Psoas muscle (tissue), 7 donors: ENCODE measurements at regions not wholly inside any gene's neighbourhood (a gene's known extent, or its start where the extent isn't known, plus 50 kb on each side); places are given as distances from the start of the nearest gene placed in this dataset.

Experiments
- ATAC-seq, 4 donors: fragments of 200-7000 bp; cut with Tn5 transposase; one replicate each; pipeline ENCODE4 v1.9.1; 2020; ENCODE audit warnings: moderate library complexity in 3 of 4, mild to moderate bottlenecking in 2 of 4
- DNase-seq, 2 donors: peaks; one replicate each; pipeline ENCODE4 v3.0.0-alpha.2; 2020
- H3K27ac ChIP-seq: fragments of 200-600 bp; one replicate; pipeline ENCODE4 v1.8.0; 2022
- H3K27me3 ChIP-seq, 3 donors: fragments of 200-600 bp in 1 of 3; one replicate each; pipeline versions ENCODE4 v1.6.1 to v1.8.0; 2013 to 2022; ENCODE audit warnings: low read length in 2 of 3, mild to moderate bottlenecking in 2 of 3, moderate library complexity in 1 of 3; ENCODE audit not compliant: insufficient read depth in 3 of 3
- H3K36me3 ChIP-seq, 2 donors: fragments of 200-600 bp in 1 of 2; one replicate each; pipeline versions ENCODE4 v1.6.1 to v1.8.0; 2013 to 2022; ENCODE audit warnings: low read depth in 1 of 2, mild to moderate bottlenecking in 1 of 2, moderate library complexity in 1 of 2; ENCODE audit not compliant: insufficient read depth in 1 of 2
- H3K4me1 ChIP-seq: fragments of 200-600 bp; one replicate; pipeline ENCODE4 v1.8.0; 2022
- H3K4me3 ChIP-seq: fragments of 200-600 bp; one replicate; pipeline ENCODE4 v1.8.0; 2022; ENCODE audit warnings: mild to moderate bottlenecking
- H3K9me3 ChIP-seq: fragments of 200-600 bp; one replicate; pipeline ENCODE4 v1.8.0; 2022
- CTCF ChIP-seq: fragments of 200-600 bp; IDR thresholded peaks from one replicate; pipeline ENCODE4 v1.8.0; 2022; ENCODE audit warnings: antibody characterized with exemption
- WGBS, 3 donors: extraction: QIAGEN DNeasy Blood & Tissue Kit; methylation state at CpG; one replicate each; pipeline versions ENCODE4 v1.1.6 to v1.1.7; 2013; 5-methylcytosine and 5-hydroxymethylcytosine counted together
- intact Hi-C, 2 donors: fragments of 100-400 bp; cut with DNase I; formaldehyde crosslinking; loops; one replicate each; pipeline versions ENCODE4 v1.11.0 to v1.14.2; 2022
- donor health status: healthy with polysubstance abuse.
- donor health status: DM: no; HTN: no; CAD: no; lungs with moderate emphysema.
- donor health status: Bipolar disorder and iron deficiency.
- donor health status: healthy.
- donor health status: DM: yes; HTN: yes; CAD: no.
- donor health status: DM: no; HTN: no; CAD: no.
- donor health status: DM: yes; HTN: yes; CAD: no.

GRCh38 chr12:100717733-100718067 lies 76.9 kb upstream of the ANO4 start:
- H3K27me3 ChIP-seq: peaks cover 4 to 23% (median 10%) of the 10 kb centered on the region in 3 donors
- no peak overlapping the region for H3K4me3 ChIP-seq
- 0 to 2% (median 1%) methylated on average over 13 of the region's 13 CpGs for WGBS, 3 donors
- TF ChIP-seq CTCF: no peak
- no peak for DNase-seq
- H3K9me3 ChIP-seq: no peaks in the 10 kb centered on the region
- H3K4me1 ChIP-seq: no peaks in the 10 kb centered on the region
- H3K36me3 ChIP-seq: no peaks in the 10 kb centered on the region
- ATAC-seq: no peak
- H3K27ac ChIP-seq: no peak overlapping the region
- intact Hi-C loops: no loop called here

- Histone ChIP-seq H3K4me3 (no peak overlapping the region), H3K4me1 (no peaks in the 10 kb centered on the region), H3K27ac (no peak overlapping the region), H3K27me3 (peaks cover 4 to 23% (median 10%) of the 10 kb centered on the region in 3 donors), H3K36me3 (no peaks in the 10 kb centered on the region), H3K9me3 (no peaks in the 10 kb centered on the region)
- TF ChIP-seq CTCF: no peak
- 44 to 47% (median 47%) methylated on average over 5 of the region's 5 CpGs for WGBS, 3 donors
- ATAC-seq (no peak), DNase-seq (no peak)
- intact Hi-C loops: no loop called here
Observed at GRCh38 chr12:100718187-100718586, 76.4 kb upstream of the ANO4 start.

GRCh38 chr12:100720016-100720654 lies 74.4 kb upstream of the ANO4 start:
- H3K27me3 ChIP-seq: peaks cover 4 to 23% (median 10%) of the 10 kb centered on the region in 3 donors

GRCh38 chr12:100721169-100721568 lies 73.4 kb upstream of the ANO4 start:
- intact Hi-C loops: no loop called here
- Histone ChIP-seq H3K27me3 (peaks cover 4 to 23% (median 8%) of the 10 kb centered on the region in 3 donors), H3K4me1 (no peaks in the 10 kb centered on the region), H3K27ac (no peak overlapping the region), H3K36me3 (no peaks in the 10 kb centered on the region), H3K9me3 (no peaks in the 10 kb centered on the region), H3K4me3 (no peak overlapping the region)
- WGBS, 3 donors: 29 to 42% (median 30%) methylated on average over 2 of the region's 2 CpGs
- ATAC-seq: no peak
- TF ChIP-seq CTCF: no peak
- DNase-seq: no peak

More at GRCh38 chr12:100720016-100720654, 74.4 kb upstream of the ANO4 start:
- Histone ChIP-seq H3K36me3 (no peaks in the 10 kb centered on the region), H3K9me3 (no peaks in the 10 kb centered on the region), H3K27ac (no peak overlapping the region), H3K4me3 (no peak overlapping the region), H3K4me1 (no peaks in the 10 kb centered on the region)
- no peak for TF ChIP-seq CTCF
- ATAC-seq (no peak), DNase-seq (no peak)
- intact Hi-C loops: no loop called here
- WGBS, 3 donors: 87 to 90% (median 88%) methylated on average over 4 of the region's 4 CpGs

- Histone ChIP-seq H3K36me3 (no peaks in the 10 kb centered on the region), H3K27me3 (peaks cover 0 to 4% (median 3%) of the 10 kb centered on the region in 3 donors), H3K27ac (no peak overlapping the region), H3K4me1 (no peaks in the 10 kb centered on the region), H3K4me3 (no peak overlapping the region), H3K9me3 (no peaks in the 10 kb centered on the region)
- TF ChIP-seq CTCF: no peak
- DNase-seq (no peak), ATAC-seq (no peak)
- intact Hi-C loops: no loop called here
- whole genome bisulfite sequencing, 3 donors: 60 to 64% (median 62%) methylated on average over 3 of the region's 3 CpGs
Observed at GRCh38 chr12:100724071-100724470, 70.5 kb upstream of the ANO4 start.
